Astrocyte of the spinal cord (primary cell): ENCODE measurements at regions not wholly inside any gene's neighbourhood (a gene's known extent, or its start where the extent isn't known, plus 50 kb on each side); places are given as distances from the start of the nearest gene placed in this dataset.

Experiments
- DNase-seq: peaks from one replicate; pipeline ENCODE4 v3.0.0; 2011; ENCODE audit warnings: low read depth, low spot score
- H3K4me3 ChIP-seq: 2 replicates; pipeline ENCODE4 v1.5.1; 2011; ENCODE audit warnings: low read depth, mild to moderate bottlenecking, low read length, moderate library complexity
- CTCF ChIP-seq: IDR thresholded peaks from 2 replicates; pipeline ENCODE4 v1.5.1; 2012; ENCODE audit warnings: low read depth, mild to moderate bottlenecking, low read length, inconsistent platforms
- in situ Hi-C: cut with HindIII; loops from 2 replicates; pipeline ENCODE4 v1.10.0; 2017; ENCODE audit warnings: low sequenced_read_pairs

- no peak for TF ChIP-seq CTCF
- no peak overlapping the region for H3K4me3 ChIP-seq
- DNase-seq: no peak
- in situ Hi-C loops: no loop called here
These were observed 825.5 kb upstream of the ACVR2A start for GRCh38 chr2:147019311-147019710.

- no peak for DNase-seq
- in situ Hi-C loops: no loop called here
- TF ChIP-seq CTCF: no peak
- H3K4me3 ChIP-seq: no peak overlapping the region
These were observed 826.7 kb upstream of the ACVR2A start for GRCh38 chr2:147017951-147018645.

GRCh38 chr2:147016181-147016580 is 828.6 kb upstream of the ACVR2A start:
- H3K4me3 ChIP-seq: no peak overlapping the region
- DNase-seq: no peak
- in situ Hi-C loops: no loop called here
- TF ChIP-seq CTCF: no peak

- in situ Hi-C loops: no loop called here
- DNase-seq: no peak
- no peak for TF ChIP-seq CTCF
These were observed 829.2 kb upstream of the ACVR2A start for GRCh38 chr2:147015591-147015990.

GRCh38 chr2:147013696-147014392 is 831.0 kb upstream of the ACVR2A start:
- H3K4me3 ChIP-seq: no peak overlapping the region
- no peak for TF ChIP-seq CTCF
- in situ Hi-C loops: no loop called here
- DNase-seq: no peak

More at GRCh38 chr2:147015591-147015990, 829.2 kb upstream of the ACVR2A start:
- H3K4me3 ChIP-seq: no peak overlapping the region

GRCh38 chr2:147008481-147008880 is 836.3 kb upstream of the ACVR2A start:
- DNase-seq: no peak
- in situ Hi-C loops: no loop called here
- no peak overlapping the region for H3K4me3 ChIP-seq
- no peak for TF ChIP-seq CTCF
